Colonic mucosa (tissue), 4 donors: ENCODE measurements at regions not wholly inside any gene's neighbourhood (a gene's known extent, or its start where the extent isn't known, plus 50 kb on each side); places are given as distances from the start of the nearest gene placed in this dataset.

Experiments used
- DNase-seq: peaks from one replicate; pipeline ENCODE4 v3.0.0-alpha.2; 2020
- H3K27ac ChIP-seq: fragments of 200-600 bp; one replicate; pipeline ENCODE4 v1.8.0; 2021
- H3K27me3 ChIP-seq: fragments of 200-600 bp; one replicate; pipeline ENCODE4 v1.8.0; 2021
- H3K36me3 ChIP-seq: fragments of 200-600 bp; one replicate; pipeline ENCODE4 v1.8.0; 2021
- H3K4me1 ChIP-seq: fragments of 200-600 bp; one replicate; pipeline ENCODE4 v1.8.0; 2021; ENCODE audit warnings: mild to moderate bottlenecking
- H3K4me3 ChIP-seq: fragments of 200-600 bp; one replicate; pipeline ENCODE4 v1.8.0; 2021
- H3K9ac ChIP-seq, 2 donors: one replicate each; pipeline ENCODE4 v1.7.0; 2013; ENCODE audit warnings: control low read depth in 2 of 2, low read depth in 2 of 2, low read length in 2 of 2
- H3K9me3 ChIP-seq: fragments of 200-600 bp; one replicate; pipeline ENCODE4 v1.8.0; 2021
- CTCF ChIP-seq: fragments of 200-600 bp; IDR thresholded peaks from one replicate; pipeline ENCODE4 v1.8.0; 2022; ENCODE audit warnings: antibody characterized with exemption, mild to moderate bottlenecking
- intact Hi-C: fragments of 100-400 bp; cut with DNase I; formaldehyde crosslinking; loops from one replicate; pipeline ENCODE4 v1.14.1; 2022
- donor health status: healthy.
- donor health status: DM: no; HTN: no; CAD: no.
- donor health status: DM: no; HTN: no; CAD: no.

DNA sequence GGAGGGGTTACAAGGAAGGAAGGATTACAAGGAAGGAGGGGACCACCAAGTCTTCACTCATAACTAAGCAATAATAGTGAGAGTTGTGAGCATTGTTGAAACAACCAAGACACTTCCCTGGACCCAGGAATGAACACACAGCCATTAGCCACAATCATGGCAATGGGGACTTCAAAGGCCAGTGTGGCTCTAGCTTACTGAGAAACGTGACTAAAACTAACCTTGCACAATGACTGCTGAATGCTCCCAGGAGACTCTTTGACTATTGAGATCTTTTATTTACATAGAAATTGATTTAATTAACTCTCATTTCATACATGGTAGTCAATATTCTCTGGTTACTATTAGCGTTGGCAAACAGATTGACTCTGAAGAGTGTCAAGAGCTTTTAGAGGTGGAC is 263.0 kb upstream of the SOX5 start:
- DNase-seq: no peak
- no peak for TF ChIP-seq CTCF
- intact Hi-C loops: no loop called here
- Histone ChIP-seq H3K27me3 (no peaks in the 10 kb centered on the region), H3K9ac (no peak overlapping the region), H3K4me3 (no peak overlapping the region), H3K4me1 (no peaks in the 10 kb centered on the region), H3K9me3 (no peaks in the 10 kb centered on the region), H3K36me3 (no peaks in the 10 kb centered on the region), H3K27ac (no peak overlapping the region)

DNA sequence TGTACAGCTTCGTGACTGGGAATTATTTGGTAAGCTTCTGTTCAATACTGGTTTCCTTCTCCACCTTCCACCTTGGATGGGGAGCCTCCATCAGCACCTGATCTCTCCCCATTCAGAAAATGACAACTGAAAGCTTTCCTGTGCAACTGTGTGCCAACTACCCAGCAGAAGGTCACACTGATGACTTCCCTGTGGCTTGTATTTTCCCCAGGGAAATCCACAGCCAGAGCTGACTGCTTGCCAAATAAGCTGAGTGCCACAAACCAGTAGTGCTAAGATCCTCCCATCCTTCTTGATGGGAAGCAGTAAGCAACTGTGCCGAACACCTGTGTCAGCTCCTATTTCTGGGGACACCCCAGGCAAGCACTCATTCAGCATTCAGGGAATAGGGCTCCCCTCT is 257.2 kb upstream of the SOX5 start:
- H3K4me3 ChIP-seq: no peak overlapping the region
- no peak overlapping the region for H3K9ac ChIP-seq
- no peak overlapping the region for H3K27ac ChIP-seq
- intact Hi-C loops: no loop called here
- no peaks in the 10 kb centered on the region for H3K27me3 ChIP-seq
- no peaks in the 10 kb centered on the region for H3K4me1 ChIP-seq
- no peak for TF ChIP-seq CTCF
- no peak for DNase-seq
- no peaks in the 10 kb centered on the region for H3K36me3 ChIP-seq
- no peaks in the 10 kb centered on the region for H3K9me3 ChIP-seq

GRCh38 chr12:24201258-24201970 is 251.9 kb upstream of the SOX5 start:
- Histone ChIP-seq H3K9me3 (no peaks in the 10 kb centered on the region), H3K27ac (no peak overlapping the region), H3K27me3 (no peaks in the 10 kb centered on the region), H3K4me1 (no peaks in the 10 kb centered on the region), H3K9ac (no peak overlapping the region), H3K4me3 (no peak overlapping the region), H3K36me3 (no peaks in the 10 kb centered on the region)
- DNase-seq: no peak
- intact Hi-C loops: no loop called here
- no peak for TF ChIP-seq CTCF

- TF ChIP-seq CTCF: no peak
- no peaks in the 10 kb centered on the region for H3K4me1 ChIP-seq
- no peak overlapping the region for H3K27ac ChIP-seq
- no peaks in the 10 kb centered on the region for H3K9me3 ChIP-seq
- H3K4me3 ChIP-seq: no peak overlapping the region
- no peak overlapping the region for H3K9ac ChIP-seq
- no peaks in the 10 kb centered on the region for H3K27me3 ChIP-seq
- no peak for DNase-seq
- intact Hi-C loops: no loop called here
- no peaks in the 10 kb centered on the region for H3K36me3 ChIP-seq
These were observed 250.5 kb upstream of the SOX5 start for GRCh38 chr12:24200010-24200409.

DNA sequence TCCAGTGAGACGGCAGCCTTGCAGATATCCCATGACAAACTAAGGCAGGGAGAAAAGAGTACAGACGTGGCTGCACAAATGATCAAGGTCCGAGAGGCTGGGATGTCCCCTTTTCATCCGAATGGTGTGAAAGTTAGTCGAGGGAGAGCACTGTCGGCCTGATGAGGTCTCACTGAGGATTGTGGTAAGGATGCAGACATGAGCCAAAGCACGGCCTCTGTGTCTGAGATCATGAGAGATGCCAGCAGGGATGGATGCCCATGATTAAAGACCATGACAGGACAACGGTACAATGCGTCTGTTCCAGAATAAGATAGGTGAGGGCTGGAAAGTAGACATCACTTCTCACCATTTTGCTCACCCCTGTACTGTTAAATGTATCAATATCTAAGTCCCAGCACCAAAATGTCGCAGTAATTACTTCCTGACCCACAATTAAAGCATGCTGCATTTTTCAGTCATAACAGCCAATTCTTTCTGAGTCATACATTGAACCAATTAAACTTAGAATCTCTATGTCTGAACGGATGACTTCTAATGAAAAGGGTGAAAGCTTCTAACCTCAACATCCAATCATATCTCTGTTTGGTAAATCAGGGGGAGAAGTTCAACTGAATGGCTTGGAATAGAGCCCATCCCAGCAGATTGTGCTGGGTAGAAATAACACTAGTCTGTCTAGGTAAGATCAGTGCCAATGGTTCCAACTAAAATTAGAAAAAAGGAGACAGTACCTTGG is 249.6 kb upstream of the SOX5 start:
- H3K27me3 ChIP-seq: no peaks in the 10 kb centered on the region
- H3K4me3 ChIP-seq: no peak overlapping the region
- H3K27ac ChIP-seq: no peak overlapping the region
- H3K36me3 ChIP-seq: no peaks in the 10 kb centered on the region
- no peaks in the 10 kb centered on the region for H3K4me1 ChIP-seq
- no peak overlapping the region for H3K9ac ChIP-seq
- no peaks in the 10 kb centered on the region for H3K9me3 ChIP-seq
- no peak for DNase-seq
- no peak for TF ChIP-seq CTCF
- intact Hi-C loops: no loop called here
